ENCODE measurements at regions not wholly inside any gene's neighbourhood (a gene's known extent, or its start where the extent isn't known, plus 50 kb on each side); places are given as distances from the start of the nearest gene placed in this dataset.

DNA sequence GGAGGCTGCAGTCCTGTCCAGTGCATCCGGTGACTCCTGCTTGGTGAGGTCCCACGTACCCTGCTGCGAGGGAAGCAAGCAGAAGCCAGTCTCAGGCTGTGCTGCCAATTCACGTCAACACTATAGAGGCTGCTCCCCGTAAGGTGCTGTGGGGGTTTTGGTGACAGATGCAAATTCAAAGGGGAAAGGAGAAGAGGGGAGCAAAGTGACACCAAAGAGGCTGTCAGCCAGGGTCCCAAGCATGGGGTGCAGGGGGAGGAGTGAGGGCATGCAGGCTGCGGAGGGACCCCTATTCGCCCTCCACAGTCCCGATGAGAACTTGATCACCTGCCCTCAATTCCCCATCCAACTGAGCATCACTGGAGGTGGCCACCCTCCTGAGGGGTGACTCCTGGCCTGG is 179.4 kb upstream of the HS6ST1 start:
- DNase-seq = no peak

DNA sequence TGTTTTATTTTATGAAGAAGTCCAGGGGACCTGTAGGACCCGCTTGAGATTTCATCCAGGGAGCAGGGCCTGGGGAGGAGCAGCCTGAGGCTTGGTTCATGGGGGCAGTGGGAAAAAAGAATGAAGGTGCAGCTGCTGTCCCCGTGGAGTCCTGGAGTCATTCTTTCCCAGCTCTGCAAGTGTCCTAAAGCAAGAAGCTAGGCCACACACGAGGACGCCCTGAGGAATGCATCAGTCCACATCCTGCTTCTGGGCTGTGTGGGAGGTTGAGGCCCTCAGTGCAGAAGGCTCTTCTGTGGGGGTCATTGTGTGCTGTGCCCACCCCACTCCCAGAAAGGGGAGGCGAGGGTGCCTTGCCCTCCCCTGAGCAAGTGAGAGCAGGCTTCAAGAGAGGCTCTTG is 179.9 kb upstream of the HS6ST1 start:
- DNase-seq = no peak

DNA sequence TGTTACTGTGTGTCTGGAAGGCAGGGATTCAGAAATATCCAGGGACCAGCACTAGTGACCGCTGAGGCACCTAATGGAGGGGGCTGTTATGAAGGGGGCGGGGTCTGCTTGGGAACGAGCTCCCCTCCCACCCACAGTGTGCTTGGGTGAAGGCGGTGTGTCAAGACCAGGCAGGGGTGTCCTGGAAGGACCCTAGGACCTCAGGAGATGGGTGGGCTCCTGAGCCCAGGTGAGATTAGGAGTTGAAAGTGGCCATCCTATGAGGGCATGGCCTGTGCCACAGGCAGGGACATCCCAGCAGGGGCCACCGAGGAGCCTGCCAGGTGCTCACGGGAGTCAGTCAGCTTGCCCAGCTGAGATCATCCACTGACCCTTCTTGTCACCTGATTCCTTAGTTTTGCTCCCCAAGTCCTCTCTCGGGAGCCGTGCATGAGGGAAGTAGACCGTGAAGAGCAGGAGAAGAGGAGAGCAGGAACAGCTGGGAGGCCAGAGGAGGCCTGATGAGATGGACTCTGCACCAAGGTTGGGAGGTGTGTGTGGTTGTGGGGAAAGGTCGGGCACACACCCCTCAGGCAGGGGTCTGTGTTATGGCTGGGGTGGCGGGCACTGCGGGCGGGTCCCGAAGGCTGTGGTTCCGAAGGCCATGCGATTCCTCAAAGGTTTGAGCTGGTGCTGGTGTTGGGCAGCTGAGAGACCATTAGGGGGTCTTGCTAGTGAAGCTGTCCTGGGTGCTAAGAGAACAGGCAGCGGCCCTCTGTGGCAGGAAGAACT is 180.9 kb upstream of the HS6ST1 start:
- no peak for DNase-seq

DNA sequence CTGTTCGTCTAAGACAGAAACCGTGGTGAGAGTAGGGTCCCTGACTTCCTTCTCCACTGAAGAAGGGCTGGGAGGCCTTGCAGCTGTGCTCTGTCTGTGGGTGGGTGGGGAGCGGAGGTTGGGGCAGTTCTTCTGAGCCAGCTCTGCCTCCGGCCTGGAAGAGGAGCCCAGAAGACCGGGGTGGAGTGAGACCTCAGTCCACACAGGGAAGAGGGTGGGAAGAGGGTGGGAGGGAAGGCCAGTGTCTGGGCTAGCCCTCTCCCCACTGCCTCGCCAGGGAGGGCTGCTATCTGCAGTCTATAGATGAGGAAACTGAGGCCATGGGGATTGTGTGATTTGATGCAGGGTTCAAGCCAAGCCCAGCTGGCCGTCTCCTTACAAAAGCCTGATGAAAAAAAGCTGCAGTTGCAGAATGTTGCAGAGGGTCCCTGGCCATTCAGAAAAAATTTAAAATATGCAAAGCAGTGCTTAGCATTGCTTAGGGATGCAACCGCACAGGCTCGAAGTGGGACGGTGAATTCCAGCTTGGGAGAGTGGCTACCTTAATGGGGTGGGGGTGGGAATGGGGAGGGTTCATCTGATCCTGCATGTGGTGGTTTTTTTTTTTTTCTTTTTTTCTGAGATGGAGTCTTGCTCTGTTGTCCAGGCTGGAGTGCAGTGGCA is 181.6 kb upstream of the HS6ST1 start:
- no peak for DNase-seq

DNA sequence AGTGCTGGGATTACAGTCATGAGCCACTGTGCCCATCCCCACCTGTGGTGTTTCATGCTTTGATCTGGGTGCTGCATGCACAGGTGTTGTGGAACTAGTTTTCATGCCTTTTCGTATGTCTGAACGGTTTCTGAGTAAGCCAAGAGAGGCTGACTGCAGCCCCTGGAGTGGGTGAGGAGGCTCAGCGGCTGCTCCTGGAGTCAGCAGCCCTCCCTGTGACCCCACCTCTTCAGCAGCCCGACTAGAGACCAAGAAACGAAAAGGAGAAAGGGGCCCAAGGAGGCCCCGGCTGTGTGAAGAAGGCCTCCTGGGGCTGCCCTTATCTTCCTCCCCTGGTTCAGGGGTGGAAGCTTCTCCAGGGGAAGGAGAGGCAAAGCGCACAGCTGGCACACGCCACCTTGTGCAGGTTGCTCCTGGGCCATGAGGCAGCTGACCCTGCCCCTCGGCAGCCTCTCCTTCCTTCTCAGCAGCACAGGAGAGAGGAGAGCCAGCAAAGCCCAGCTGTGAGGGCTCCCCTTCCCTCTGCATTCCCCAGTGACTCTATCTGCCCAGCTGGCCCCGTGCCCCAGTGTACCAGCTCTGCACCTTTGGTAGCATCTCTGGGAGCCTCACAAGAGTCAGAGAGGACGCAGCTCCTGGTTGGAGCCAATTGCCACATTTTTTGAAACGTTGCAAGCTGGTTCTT is 182.5 kb upstream of the HS6ST1 start:
- DNase-seq = no peak

DNA sequence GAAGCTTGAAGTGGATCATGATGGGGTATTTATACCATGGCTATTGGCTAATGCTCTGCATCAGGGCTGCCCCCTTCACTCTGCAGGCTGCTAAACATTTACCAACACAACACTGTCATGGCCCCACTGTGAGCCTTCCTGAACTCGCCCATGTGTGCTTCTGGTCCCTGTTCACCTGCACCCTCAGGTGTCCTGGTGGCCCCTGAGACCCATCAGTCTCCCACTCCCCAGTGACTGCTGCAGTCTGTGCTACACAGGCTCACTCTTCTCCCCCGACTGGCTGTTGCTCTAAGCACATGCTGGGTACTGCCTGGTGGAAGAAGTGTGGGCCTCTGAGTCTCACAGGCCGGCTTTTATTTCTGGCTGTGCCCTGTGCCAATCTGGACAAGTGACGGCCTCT is 183.0 kb upstream of the HS6ST1 start:
- DNase-seq = no peak

DNA sequence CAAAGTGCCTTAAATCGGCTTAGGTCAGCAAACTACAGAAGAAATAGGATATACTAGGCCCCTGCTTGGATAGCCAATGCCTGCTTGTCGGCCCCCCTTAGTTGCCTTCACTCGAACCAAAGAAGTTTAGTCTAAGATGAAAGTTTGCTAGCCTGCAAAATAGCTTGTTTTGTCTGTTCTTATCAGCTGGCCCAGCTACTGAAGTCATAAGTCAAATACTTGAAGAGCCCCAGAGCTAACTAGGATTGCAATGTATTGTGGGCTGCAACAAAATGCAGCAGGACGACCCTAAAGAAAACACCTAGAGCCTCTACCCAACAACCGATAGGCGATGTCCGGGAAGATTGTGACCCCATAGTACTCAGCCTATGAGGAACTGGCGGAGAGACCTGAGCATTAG is 183.5 kb upstream of the HS6ST1 start:
- DNase-seq = no peak

DNA sequence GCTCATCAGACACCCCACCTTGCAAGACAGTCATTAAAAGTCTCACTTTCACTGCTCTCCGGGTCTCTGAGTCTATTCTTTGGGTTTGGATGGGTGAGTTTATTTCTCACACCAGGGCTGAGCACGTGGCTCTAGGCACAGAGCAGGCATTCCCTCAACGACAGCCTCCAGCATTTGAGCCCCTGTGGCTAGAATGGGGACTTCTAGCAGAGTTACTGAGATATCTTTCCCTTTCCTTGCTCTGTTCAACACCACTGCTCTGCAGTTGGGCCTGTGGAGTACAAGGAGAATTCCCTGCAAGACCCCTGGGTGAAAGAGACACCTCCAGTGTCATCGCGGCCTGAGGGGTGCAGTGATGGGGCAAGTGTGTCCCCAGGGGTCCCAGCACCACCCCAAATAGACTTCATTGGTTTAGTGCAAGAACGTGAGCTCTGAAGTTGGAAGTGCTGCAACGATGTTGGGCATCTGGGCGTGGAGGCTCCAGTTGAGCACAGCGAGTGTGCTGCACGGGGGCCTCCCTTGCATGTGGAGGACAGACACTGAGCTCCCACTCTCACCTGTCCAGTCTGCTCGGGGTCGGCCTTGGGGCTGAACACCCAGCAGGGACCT is 184.1 kb upstream of the HS6ST1 start:
- DNase-seq = no peak

DNA sequence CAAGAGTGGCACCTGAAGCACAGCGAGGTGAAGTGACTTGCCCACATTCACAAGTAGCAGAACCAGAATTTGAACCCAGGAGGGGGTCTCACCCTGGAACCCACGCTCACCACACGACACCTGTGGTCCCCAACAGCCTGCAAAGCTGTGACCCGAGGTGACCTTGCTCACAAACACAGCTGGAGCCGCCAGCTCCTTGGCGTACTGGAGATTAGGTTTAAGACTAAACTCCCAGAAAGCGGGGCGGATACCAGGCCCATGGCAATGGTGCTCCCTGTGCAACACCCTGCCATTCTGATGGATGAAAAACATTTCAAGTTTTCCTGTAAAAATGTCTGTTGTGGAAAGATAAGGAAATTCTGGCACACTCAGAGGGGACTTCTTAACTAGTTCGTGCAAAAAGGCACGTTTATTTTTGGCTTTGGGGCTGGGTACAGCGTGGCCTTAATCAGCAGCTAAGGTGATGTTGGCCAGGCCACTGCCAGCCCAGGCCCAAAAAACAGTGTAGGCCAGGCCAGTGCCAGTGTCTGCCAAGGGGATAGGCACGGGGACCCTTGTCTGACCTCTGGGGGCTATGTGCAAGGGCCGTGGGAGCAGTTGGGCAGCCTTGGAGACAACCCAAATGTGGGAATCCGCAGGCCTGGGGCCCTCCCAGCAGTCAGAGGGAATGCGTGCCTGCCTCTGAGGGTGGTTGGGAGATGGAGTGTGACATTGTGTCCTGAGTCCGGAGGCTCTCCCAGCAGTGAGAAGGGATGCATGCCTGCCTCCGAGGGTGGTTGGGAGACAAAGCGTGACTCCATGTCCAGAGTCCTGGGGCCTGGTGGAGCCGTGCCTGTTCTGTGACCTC is 185.0 kb upstream of the HS6ST1 start:
- DNase-seq = no peak

DNA sequence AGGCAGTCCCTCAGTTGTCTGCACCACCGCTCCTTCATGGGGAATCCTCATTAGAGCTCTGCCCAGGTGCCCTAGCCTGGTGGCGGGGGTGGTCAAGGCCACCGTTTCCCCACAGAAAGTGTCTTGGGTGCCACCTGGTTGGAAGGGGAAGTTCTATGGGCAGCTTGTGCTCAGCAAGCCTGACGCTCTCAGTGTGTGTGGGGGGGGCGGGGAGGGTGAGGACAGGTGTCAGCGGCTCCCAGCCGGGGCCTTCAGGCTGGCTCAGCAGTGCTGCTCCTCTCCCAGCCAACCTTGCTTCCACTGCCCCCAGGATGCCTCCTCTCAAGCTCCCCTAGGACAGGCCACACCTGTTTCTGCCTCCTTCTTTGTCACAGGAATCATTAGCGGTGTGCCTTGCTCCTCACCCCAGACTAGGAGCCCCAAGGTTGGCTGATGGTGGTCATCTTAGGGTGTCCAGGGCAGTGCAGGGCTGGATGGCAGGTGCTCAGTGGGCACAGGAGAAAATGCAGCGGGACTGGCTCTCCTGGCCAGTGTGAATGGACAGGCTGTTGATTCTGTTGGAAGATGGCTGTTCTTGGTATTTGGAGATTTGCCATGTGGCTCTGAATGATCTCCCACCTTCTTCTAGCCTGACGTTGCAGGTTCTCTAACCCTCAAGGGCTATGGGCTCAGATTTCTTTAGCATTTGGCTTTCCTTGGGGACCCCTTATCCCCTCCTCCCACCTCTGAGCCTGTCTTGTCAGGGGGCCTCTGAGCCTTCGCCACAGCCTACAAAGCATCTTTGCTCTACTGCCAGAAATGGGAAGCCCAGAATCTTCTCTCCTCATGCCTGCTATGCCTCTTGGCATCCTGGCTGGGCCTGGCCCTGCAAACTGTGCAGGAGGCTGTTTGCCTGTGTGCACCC is 185.8 kb upstream of the HS6ST1 start:
- DNase-seq = no peak

DNA sequence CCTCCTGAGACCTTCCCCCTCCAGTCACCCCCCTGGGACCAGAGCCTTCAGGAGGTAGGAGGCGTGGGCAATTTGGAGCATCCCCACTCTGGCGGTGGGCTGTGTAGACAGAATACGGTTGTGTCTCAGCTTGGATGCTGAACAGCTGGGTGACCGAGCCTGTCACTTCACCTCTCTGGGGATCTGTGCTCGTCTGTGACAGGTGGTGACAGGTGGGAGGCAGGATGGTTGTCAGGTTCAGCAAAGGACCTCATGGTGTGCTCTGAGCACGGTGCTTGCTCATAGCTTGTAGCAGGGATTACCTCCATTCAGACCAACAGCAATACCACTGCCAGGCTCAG is 186.5 kb upstream of the HS6ST1 start:
- DNase-seq = no peak

DNA sequence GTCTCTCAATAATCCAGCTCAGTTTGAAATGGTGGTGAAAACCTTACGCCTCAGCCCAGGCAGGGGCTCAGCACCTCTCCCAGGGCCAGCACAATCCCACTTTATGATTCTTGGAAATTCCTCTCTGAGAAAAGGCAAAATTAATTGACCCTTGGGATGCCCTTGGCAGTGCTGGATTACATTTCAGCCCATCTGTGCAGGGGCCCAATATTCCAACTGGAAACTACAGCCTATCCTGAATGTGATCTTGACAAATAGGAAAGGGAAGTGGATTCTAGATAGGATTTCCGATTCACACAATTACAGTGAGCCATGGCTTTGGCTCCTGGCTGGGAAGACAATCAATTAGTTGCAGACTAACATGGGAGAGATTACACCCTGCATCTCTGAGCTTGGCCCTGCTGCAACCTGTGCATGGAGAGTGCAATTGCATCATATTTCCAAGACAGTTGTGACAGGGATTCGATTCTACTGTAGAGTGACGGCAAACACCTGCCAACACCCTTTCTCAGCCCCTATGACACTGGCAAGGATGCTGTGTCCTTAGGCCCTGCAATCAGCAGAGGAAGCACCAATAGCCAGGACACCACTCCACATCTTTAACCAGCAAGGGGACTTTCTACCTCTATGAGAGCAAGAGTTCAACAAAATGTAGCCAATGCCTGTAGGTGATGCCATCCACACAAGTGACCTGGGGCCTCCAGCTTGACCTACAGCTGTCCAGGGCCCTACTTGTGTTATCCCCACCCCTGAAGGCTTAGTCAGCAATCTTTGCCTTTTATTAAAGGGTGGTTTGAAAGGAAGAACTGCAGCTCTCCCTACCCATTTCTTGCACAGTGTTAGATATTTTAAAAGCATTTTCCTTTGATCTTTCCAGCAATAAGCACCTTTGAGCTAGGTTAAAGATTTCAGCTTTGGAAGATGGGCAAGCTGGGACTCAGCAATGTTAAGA is 187.2 kb upstream of the HS6ST1 start:
- no peak for DNase-seq

DNA sequence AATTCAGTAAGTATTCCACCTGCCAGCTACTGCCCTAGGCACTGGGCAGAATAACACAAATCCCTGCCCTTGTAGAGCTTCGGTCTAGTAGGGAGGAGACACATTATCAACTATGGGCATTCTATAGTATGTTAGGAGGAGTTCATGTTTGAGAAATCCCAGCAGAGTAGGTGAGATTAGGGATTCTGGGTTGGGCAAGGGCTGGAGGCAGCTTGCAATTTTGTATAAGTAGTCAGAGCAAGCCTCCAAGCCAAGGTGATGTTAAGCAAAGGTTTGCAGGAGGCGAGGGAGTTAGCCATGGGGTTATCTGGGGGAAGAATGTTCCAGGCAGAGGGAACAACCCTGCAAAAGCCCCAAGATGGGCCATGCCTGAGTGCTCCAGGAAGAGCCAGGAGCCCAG is 187.9 kb upstream of the HS6ST1 start:
- DNase-seq = no peak

DNA sequence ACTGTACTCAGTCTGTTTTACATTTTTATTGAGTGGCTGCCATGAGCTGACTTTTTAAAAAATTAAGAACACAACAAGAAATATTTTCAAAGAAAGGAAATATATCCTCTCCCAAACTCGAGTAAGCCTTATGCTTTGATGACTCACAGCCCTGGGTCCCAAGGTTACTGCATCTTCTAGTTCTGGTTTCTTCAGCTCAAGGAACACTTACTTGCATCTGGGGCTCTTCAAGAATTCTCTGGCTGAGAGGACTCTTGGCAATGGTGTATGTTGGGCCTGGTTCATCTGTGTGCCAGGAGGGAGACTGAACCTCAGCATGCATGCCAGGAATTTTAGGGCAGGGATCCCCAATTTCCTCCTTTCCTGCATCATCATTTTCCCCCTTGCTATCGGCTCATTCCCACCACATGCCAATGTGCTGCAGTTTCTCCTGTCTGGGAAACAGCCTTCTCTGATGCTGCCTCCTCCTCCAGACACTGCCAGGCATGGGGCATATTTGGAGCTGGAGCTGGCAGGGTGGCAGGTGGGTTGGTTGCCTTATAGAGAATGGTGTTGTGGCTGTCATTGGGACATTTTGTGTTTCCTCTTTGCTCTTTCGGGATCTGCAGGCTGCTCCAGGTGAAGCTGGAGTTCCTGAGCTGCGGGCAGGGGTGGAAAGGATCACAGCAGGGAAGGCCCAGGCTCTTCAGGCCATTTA is 192.2 kb upstream of the HS6ST1 start:
- no peak for DNase-seq

DNA sequence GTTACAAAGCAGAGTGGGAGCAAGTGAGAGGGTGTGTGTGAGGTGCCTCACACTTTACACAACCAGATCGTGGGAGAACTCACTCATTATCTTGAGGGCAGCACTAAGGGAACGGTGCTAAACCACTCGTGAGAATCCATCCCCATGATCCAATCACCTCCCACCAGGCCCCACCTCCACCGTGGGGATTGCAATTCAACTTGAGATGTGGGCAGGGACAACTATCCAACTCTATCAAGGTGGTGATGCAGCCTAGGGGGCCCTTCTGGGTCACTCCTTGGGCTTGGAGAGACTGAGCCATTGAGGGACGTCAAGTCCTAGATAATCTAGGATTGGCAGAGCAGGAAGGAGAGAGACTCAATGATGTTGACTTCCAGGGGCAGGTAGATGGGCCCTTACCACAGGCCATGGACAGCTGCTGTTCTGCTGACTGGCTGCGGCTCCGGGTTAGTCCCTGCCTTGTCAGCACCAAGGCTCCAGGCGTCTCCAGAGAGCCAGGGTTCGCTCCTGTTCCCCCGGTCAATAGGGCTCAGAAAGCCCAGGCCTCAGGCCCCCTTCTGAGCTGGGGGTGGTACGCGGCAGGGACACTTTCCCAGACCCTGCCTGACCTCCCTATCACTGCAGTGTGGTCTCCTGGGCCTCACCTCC is 193.2 kb upstream of the HS6ST1 start:
- no peak for DNase-seq

DNA sequence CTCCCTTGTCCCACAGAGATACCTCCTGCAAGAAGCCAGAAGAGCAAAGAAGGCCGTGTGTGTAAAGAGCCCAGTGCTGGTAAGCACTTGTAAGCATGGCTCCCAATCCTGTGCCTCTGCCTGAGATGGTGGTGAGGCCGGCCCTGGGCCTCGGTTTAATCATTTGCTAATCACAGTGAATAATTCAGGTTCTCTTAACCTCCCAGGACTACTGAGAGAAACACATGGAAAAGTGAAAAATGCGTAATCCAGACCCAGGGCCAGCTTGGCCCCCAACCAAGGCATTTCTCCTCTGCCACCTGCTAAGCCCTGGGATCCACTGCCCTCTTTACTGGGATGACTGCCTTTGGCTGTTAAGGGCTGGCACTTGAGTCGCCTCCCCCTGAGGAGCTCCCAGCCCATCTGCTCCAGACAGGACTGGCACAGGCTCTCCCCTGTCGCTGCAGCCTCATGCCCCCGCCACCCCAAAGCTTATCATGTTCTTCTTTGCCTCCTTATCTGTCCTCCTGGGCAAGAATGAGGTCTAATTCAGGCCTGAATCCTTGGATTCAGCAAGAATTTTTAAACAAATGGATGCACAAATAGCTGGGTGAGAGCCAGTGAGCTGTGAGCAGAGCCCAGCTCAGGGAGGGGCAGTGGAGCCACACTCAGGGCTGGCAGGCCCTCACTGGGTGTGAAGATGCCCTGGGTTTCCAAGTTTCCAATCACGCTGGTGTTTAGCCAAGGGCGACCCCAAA is 193.9 kb upstream of the HS6ST1 start:
- no peak for DNase-seq

DNA sequence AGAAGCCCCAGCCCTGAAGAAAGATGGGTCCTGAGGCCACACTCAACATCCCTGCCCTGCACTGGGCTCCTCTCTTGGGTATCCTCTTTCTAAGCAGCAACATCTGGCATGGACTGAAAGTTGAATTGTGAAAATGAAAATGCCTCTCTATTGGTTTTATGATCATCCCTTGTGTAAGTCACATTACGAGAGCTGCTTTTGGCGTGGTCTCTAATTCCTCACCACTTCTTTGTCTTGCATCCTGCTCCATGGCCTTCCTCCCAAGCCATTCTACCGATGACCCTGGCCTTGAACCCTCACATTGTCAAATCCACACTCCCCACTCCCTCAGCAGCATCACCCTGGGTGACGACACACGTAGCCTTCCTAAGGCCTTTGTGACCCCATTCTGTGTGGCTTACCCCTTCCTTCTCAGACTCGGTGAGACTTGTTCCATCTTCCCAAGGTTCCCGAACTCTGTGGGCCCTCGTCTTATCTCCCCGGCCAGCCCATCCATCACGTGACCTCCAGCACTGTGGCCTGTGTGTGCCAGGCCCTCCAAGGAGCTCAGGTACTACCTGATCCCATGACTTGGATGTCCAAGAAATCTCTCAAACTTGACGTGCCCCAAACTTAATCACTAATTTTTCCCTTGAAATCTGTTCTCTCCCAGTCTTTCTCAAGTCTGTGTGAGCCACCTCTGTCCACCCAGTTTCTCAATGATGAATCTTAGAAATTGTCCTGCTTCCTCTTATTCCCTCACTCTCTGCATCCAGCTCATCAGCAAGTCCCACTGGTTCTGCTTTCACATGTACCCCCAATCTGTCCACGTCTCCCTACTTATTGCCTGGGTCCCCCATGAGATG is 194.7 kb upstream of the HS6ST1 start:
- no peak for DNase-seq

DNA sequence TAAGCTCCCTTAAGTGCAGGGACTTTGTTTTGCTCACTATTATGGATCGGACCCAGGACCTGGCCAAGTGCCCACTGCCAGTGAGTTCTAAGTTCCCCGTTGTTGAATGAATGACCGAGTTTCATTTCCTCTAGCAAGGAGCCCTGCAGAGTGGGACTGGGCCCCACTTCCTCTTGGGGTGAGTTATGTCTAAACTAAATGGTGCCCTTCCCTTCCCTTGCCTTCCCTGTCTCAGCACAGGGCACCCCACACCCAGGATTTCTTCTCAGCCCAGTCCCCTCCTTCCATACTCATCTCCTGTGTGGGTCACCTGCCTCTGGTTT is 195.3 kb upstream of the HS6ST1 start:
- no peak for DNase-seq
